Progenitor cell of endocrine pancreas (in vitro differentiated cells): ENCODE measurements at regions not wholly inside any gene's neighbourhood (a gene's known extent, or its start where the extent isn't known, plus 50 kb on each side); places are given as distances from the start of the nearest gene placed in this dataset.

ENCODE experiments used
- DNase-seq: peaks from one replicate; pipeline ENCODE4 v3.0.0; 2021; ENCODE audit warnings: low spot score; ENCODE audit not compliant: unreplicated experiment
- H3K27ac Mint-ChIP-seq: 2 replicates; pipeline ENCODE4 v1.8.0; 2021; ENCODE audit warnings: mild to moderate bottlenecking, moderate library complexity, mixed read lengths
- H3K27me3 Mint-ChIP-seq: 2 replicates; pipeline ENCODE4 v1.8.0; 2021; ENCODE audit warnings: mixed read lengths
- H3K36me3 Mint-ChIP-seq: 2 replicates; pipeline ENCODE4 v1.8.0; 2022; ENCODE audit warnings: mixed read lengths; ENCODE audit not compliant: insufficient read depth
- H3K4me1 Mint-ChIP-seq: 2 replicates; pipeline ENCODE4 v1.8.0; 2021; ENCODE audit warnings: low read depth, mixed read lengths
- H3K4me3 Mint-ChIP-seq: 2 replicates; pipeline ENCODE4 v1.8.0; 2021; ENCODE audit warnings: low read depth, mild to moderate bottlenecking, moderate library complexity, mixed read lengths
- H3K9me3 Mint-ChIP-seq: 2 replicates; pipeline ENCODE4 v1.8.0; 2021; ENCODE audit warnings: low read depth, mixed read lengths
- TF ChIP-seq, protein P1 (sequence below): fragments of 200-600 bp; sonication (generic); IDR thresholded peaks from one replicate; pipeline ENCODE4 v1.5.0; 2021; ENCODE audit warnings: antibody characterized with exemption, mild to moderate bottlenecking; ENCODE audit not compliant: unreplicated experiment

DNA sequence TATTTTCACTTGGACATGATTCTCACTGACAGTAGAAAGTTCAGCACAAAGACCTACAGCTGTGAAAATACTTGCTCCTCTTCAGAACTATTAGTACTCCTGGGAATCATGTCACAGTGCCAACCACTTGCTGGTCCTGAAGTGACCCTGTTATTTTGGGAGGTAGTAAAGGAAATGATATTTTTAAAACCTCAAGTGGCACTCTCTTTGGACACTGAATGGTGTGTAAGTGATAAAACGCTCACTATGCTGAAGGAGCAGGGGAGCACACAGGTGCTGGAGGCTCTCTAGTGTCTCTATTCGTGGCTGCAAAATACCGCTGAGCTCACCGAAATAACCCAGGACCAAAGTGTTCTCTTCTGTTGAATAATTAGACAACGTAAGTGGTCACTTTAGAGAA is 76.9 kb upstream of the SPATA31D4 start:
- no peaks in the 10 kb centered on the region for H3K4me1 Mint-ChIP-seq
- H3K27ac Mint-ChIP-seq, result no peak overlapping the region
- no peak overlapping the region for H3K4me3 Mint-ChIP-seq
- H3K9me3 Mint-ChIP-seq, result no peaks in the 10 kb centered on the region
- TF ChIP-seq, protein P1, sequence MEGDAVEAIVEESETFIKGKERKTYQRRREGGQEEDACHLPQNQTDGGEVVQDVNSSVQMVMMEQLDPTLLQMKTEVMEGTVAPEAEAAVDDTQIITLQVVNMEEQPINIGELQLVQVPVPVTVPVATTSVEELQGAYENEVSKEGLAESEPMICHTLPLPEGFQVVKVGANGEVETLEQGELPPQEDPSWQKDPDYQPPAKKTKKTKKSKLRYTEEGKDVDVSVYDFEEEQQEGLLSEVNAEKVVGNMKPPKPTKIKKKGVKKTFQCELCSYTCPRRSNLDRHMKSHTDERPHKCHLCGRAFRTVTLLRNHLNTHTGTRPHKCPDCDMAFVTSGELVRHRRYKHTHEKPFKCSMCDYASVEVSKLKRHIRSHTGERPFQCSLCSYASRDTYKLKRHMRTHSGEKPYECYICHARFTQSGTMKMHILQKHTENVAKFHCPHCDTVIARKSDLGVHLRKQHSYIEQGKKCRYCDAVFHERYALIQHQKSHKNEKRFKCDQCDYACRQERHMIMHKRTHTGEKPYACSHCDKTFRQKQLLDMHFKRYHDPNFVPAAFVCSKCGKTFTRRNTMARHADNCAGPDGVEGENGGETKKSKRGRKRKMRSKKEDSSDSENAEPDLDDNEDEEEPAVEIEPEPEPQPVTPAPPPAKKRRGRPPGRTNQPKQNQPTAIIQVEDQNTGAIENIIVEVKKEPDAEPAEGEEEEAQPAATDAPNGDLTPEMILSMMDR, result no peak
- no peaks in the 10 kb centered on the region for H3K36me3 Mint-ChIP-seq
- H3K27me3 Mint-ChIP-seq, result no peaks in the 10 kb centered on the region
- no peak for DNase-seq

DNA sequence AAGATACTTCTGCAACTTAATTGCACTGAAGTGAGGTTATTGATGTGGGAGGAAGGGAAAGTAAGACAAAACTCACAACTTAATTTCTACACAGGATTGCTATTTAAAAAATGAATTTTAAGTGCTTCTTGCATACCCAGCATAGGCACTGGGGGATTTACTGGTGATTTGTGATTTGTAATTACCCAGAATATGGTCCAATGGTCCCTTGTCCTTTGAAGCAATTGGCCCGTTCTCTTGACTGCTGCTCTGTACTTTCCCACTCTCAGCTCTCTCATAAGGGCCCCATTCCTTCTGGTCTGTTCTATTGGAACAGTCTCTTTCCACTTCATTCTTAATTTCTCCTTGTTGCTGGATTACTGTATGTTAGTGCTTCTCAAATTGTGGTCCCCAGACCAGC is 75.4 kb upstream of the SPATA31D4 start:
- TF ChIP-seq, protein P1, result no peak
- H3K27ac Mint-ChIP-seq, result no peak overlapping the region
- H3K4me1 Mint-ChIP-seq, result no peaks in the 10 kb centered on the region
- no peak for DNase-seq
- no peaks in the 10 kb centered on the region for H3K27me3 Mint-ChIP-seq
- H3K36me3 Mint-ChIP-seq, result no peaks in the 10 kb centered on the region
- no peaks in the 10 kb centered on the region for H3K9me3 Mint-ChIP-seq
- no peak overlapping the region for H3K4me3 Mint-ChIP-seq

DNA sequence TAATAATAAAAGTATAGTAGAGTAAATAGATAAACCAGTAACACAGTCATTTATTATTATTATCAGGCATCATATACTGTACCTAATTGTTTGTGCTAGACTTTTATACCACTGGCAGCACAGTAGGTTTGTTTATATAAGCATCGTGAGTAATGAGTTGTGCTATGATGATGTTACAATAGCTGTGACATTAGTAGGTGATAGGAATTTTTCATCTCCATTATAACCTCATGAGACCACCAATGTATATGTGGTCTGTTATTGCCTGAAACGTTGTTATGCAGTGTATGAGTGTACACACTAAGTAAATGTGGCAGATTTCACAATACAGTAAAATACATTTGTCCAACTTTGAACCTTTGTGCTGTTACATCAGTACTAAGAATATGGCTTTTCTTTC is 72.7 kb upstream of the SPATA31D4 start:
- TF ChIP-seq, protein P1, result no peak
- no peak overlapping the region for H3K27ac Mint-ChIP-seq
- no peaks in the 10 kb centered on the region for H3K9me3 Mint-ChIP-seq
- no peak for DNase-seq
- no peaks in the 10 kb centered on the region for H3K27me3 Mint-ChIP-seq
- no peak overlapping the region for H3K4me3 Mint-ChIP-seq
- no peaks in the 10 kb centered on the region for H3K36me3 Mint-ChIP-seq
- H3K4me1 Mint-ChIP-seq, result no peaks in the 10 kb centered on the region

DNA sequence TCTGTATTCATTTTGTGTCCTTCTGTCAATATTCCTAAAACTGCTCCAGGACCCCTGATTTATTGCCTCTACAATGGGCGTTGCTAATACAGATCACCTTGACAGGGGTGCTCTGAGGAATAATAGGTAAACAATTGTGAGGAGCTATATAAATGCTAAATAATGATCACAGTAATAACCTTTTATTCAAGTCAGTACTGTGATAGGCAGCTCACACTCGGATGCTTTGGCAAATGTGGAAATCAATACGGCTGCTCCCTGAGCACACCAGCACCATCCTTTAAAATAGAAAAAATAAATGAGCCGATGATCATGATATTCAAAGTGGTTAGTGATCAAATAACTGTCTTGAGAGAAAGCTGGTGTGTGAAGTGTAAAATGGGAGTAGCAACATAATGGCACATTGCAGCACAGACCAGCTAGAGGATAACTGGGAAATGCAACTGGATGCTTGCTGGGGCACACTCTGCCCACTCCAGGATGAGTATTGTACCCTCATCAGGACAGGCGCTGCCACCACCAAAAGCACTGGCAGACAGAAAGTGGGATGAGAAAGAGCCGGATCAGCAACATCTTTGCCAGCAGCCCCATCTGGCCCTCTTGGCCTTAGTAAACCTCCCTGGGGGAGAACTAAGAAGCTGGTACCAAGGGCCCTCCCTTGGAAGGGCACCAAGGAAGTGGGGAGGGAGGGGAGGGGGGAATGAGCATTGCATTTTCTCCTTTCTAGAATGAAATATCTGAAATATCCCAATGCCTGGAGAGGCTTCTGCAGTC is 69.4 kb upstream of the SPATA31D4 start:
- no peaks in the 10 kb centered on the region for H3K9me3 Mint-ChIP-seq
- no peak overlapping the region for H3K4me3 Mint-ChIP-seq
- no peaks in the 10 kb centered on the region for H3K27me3 Mint-ChIP-seq
- no peaks in the 10 kb centered on the region for H3K36me3 Mint-ChIP-seq
- no peak for DNase-seq
- TF ChIP-seq, protein P1, result no peak
- no peak overlapping the region for H3K27ac Mint-ChIP-seq
- no peaks in the 10 kb centered on the region for H3K4me1 Mint-ChIP-seq

DNA sequence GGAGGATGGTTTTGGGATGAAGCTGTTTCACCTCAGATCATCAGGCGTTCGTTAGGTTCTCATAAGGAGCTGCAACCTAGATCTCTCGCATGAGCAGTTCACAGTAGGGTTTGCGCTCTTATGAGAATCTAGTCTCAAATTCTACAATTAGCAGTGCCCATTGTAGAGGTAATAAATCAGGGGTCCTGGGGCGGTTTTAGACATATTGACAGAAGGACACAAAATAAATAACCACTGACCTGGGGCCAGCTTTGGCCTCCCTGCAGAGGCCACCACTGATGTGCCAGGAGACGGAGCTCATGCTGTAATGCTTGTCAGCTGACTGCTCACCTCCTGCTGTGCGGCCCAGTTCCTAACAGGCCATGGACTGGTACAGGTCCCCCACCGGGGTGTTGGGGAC is 67.6 kb upstream of the SPATA31D4 start:
- no peaks in the 10 kb centered on the region for H3K9me3 Mint-ChIP-seq
- no peaks in the 10 kb centered on the region for H3K27me3 Mint-ChIP-seq

More for the DNA sequence above, 67.6 kb upstream of the SPATA31D4 start:
- no peaks in the 10 kb centered on the region for H3K4me1 Mint-ChIP-seq
- H3K27ac Mint-ChIP-seq, result no peak overlapping the region
- H3K36me3 Mint-ChIP-seq, result no peaks in the 10 kb centered on the region
- H3K4me3 Mint-ChIP-seq, result no peak overlapping the region
- TF ChIP-seq, protein P1, result no peak
- DNase-seq, result no peak
